Neural cell (in vitro differentiated cells): ENCODE measurements at regions not wholly inside any gene's neighbourhood (a gene's known extent, or its start where the extent isn't known, plus 50 kb on each side); places are given as distances from the start of the nearest gene placed in this dataset.
A peak's percentile ranks its signal among the peaks of the same experiment; 100 is the strongest.

ENCODE experiments used
- H2AFZ ChIP-seq: fragments of 200-600, 300-800 bp; sonication (generic), shearing (Covaris generic); 2 replicates; pipeline ENCODE4 v1.6.0; 2014; ENCODE audit warnings: low read depth, mild to moderate bottlenecking, antibody characterized with exemption, low read length, moderate library complexity
- H3F3A ChIP-seq: fragments of 200-600 bp; shearing (Covaris generic); 2 replicates; pipeline ENCODE4 v1.6.1; 2016; ENCODE audit warnings: mild to moderate bottlenecking, moderate library complexity, mixed read lengths, antibody characterized with exemption, low read length; ENCODE audit not compliant: insufficient read depth, poor library complexity, severe bottlenecking
- H3K27ac ChIP-seq: fragments of 200-600, 300-800 bp; sonication (generic), shearing (Covaris generic); 2 replicates; pipeline ENCODE4 v1.5.1; 2014; ENCODE audit warnings: mild to moderate bottlenecking, low read length, moderate library complexity
- H3K27me3 ChIP-seq: fragments of 300-800, 200-600 bp; sonication (generic), shearing (Covaris generic); 2 replicates; pipeline ENCODE4 v1.6.0; 2014; ENCODE audit warnings: mild to moderate bottlenecking, low read depth, low read length, moderate library complexity; ENCODE audit not compliant: insufficient read depth
- H3K36me3 ChIP-seq: fragments of 300-800, 200-600 bp; sonication (generic), shearing (Covaris generic); 2 replicates; pipeline ENCODE4 v1.5.1; 2014; ENCODE audit warnings: mild to moderate bottlenecking, antibody characterized with exemption, low read length, moderate library complexity; ENCODE audit not compliant: insufficient read depth
- H3K4me2 ChIP-seq: fragments of 300-800, 200-600 bp; sonication (generic), shearing (Covaris generic); 2 replicates; pipeline ENCODE4 v1.6.0; 2014; ENCODE audit warnings: mild to moderate bottlenecking, low read length
- H3K4me3 ChIP-seq: fragments of 300-800, 200-600 bp; sonication (generic), shearing (Covaris generic); 2 replicates; pipeline ENCODE4 v1.5.1; 2014; ENCODE audit warnings: mild to moderate bottlenecking, low read length, moderate library complexity
- H3K79me2 ChIP-seq: fragments of 200-600 bp; shearing (Covaris generic); replicated peaks from 2 replicates; pipeline ENCODE4 v1.6.0; 2014; ENCODE audit warnings: mild to moderate bottlenecking, low read length, moderate library complexity; ENCODE audit not compliant: insufficient read depth
- H3K9ac ChIP-seq: fragments of 300-800, 200-600 bp; sonication (generic), shearing (Covaris generic); 2 replicates; pipeline ENCODE4 v1.6.1; 2016; ENCODE audit warnings: mild to moderate bottlenecking, low read length, mixed read lengths
- H3K9me2 ChIP-seq: fragments of 200-600 bp; shearing (Covaris generic); 2 replicates; pipeline ENCODE4 v1.6.1; 2016; ENCODE audit warnings: mild to moderate bottlenecking, low read length, mixed read lengths; ENCODE audit not compliant: insufficient read depth
- H3K9me3 ChIP-seq: fragments of 200-600, 300-800 bp; sonication (generic), shearing (Covaris generic); 2 replicates; pipeline ENCODE4 v1.6.1; 2016; ENCODE audit warnings: mild to moderate bottlenecking, mixed run types, low read length, moderate library complexity, mixed read lengths
- H4K20me1 ChIP-seq: fragments of 200-600 bp; shearing (Covaris generic); 2 replicates; pipeline ENCODE4 v1.6.1; 2016; ENCODE audit warnings: mild to moderate bottlenecking, mixed run types; ENCODE audit not compliant: insufficient read depth
- CTCF ChIP-seq: fragments of 450-650 bp; IDR thresholded peaks from 2 replicates; pipeline ENCODE4 v1.5.1; 2014; ENCODE audit warnings: antibody characterized with exemption, mild to moderate bottlenecking, moderate library complexity; ENCODE audit not compliant: poor library complexity, severe bottlenecking
- EP300 ChIP-seq: fragments of 450-650 bp; conservative IDR thresholded peaks from 2 replicates; pipeline ENCODE4 v1.6.1; 2014; ENCODE audit warnings: antibody characterized with exemption, mild to moderate bottlenecking, moderate library complexity; ENCODE audit not compliant: poor library complexity, severe bottlenecking
- EZH2 ChIP-seq: fragments of 200-600, 300-800 bp; shearing (Covaris generic), sonication (generic); IDR thresholded peaks from 2 replicates; pipeline ENCODE4 v1.6.1; 2014; ENCODE audit warnings: antibody characterized with exemption, low read length, borderline replicate concordance, mild to moderate bottlenecking; ENCODE audit not compliant: insufficient read depth, poor library complexity, severe bottlenecking
- MXI1 ChIP-seq: fragments of 450-650 bp; conservative IDR thresholded peaks from 2 replicates; pipeline ENCODE4 v1.6.1; 2014; ENCODE audit warnings: antibody characterized with exemption, mild to moderate bottlenecking; ENCODE audit not compliant: poor library complexity, severe bottlenecking
- POLR2AphosphoS5 ChIP-seq: IDR thresholded peaks from 2 replicates; pipeline ENCODE4 v1.6.1; 2012
- RAD21 ChIP-seq: fragments of 450-650 bp; conservative IDR thresholded peaks from 2 replicates; pipeline ENCODE4 v1.6.1; 2014; ENCODE audit warnings: antibody characterized with exemption, mild to moderate bottlenecking, moderate library complexity
- REST ChIP-seq: IDR thresholded peaks from 2 replicates; pipeline ENCODE4 v1.6.1; 2012; ENCODE audit warnings: borderline replicate concordance
- SMC3 ChIP-seq: fragments of 450-650 bp; conservative IDR thresholded peaks from 2 replicates; pipeline ENCODE4 v1.6.1; 2014; ENCODE audit warnings: antibody characterized with exemption, mild to moderate bottlenecking, moderate library complexity; ENCODE audit not compliant: poor library complexity
- TAF1 ChIP-seq: IDR thresholded peaks from 2 replicates; pipeline ENCODE4 v1.6.1; 2012; ENCODE audit warnings: low read depth

- H3K79me2 ChIP-seq: no peaks in the 10 kb centered on the region
- peak; percentile 97 for TF ChIP-seq POLR2AphosphoS5
- TF ChIP-seq CTCF: no peak
- peak; percentile 9 for TF ChIP-seq RAD21
- peak; percentile 99 for TF ChIP-seq EP300
- TF ChIP-seq MXI1: no peak
- TF ChIP-seq REST: no peak
- no peak for TF ChIP-seq EZH2
- TF ChIP-seq TAF1: no peak
- TF ChIP-seq SMC3: no peak
- H3K9me3 ChIP-seq: no peaks in the 10 kb centered on the region
- no peak overlapping the region for H2AFZ ChIP-seq
- no peaks in the 10 kb centered on the region for H4K20me1 ChIP-seq
- peak overlapping the region; percentile 40 for H3K4me3 ChIP-seq
- H3F3A ChIP-seq: peaks cover 4% of the 10 kb centered on the region
- no peaks in the 10 kb centered on the region for H3K36me3 ChIP-seq
- H3K27me3 ChIP-seq: no peaks in the 10 kb centered on the region
- H3K4me2 ChIP-seq: peak overlapping the region; percentile 12
- no peaks in the 10 kb centered on the region for H3K9me2 ChIP-seq
- peak overlapping the region; percentile 20 for H3K9ac ChIP-seq
- peak overlapping the region; percentile 59 for H3K27ac ChIP-seq
Measured at GRCh38 chr15:96627031-96627568, 296.6 kb downstream of the NR2F2 start.

GRCh38 chr15:96629511-96629910, 299.0 kb downstream of the NR2F2 start:
- Histone ChIP-seq H3K9me2 (no peaks in the 10 kb centered on the region), H3K9ac (no peak overlapping the region), H3K4me2 (no peak overlapping the region), H3K27me3 (no peaks in the 10 kb centered on the region), H4K20me1 (no peaks in the 10 kb centered on the region), H3K79me2 (no peaks in the 10 kb centered on the region), H3F3A (peaks cover 4% of the 10 kb centered on the region), H3K4me3 (no peak overlapping the region), H3K9me3 (no peaks in the 10 kb centered on the region), H3K27ac (no peak overlapping the region), H2AFZ (no peak overlapping the region), H3K36me3 (no peaks in the 10 kb centered on the region)
- no peak for TF ChIP-seq EP300
- TF ChIP-seq MXI1: no peak
- no peak for TF ChIP-seq TAF1
- no peak for TF ChIP-seq RAD21
- TF ChIP-seq POLR2AphosphoS5: no peak
- no peak for TF ChIP-seq REST
- TF ChIP-seq SMC3: no peak
- no peak for TF ChIP-seq EZH2
- TF ChIP-seq CTCF: no peak
